HEK293 (cell line): ENCODE measurements at regions not wholly inside any gene's neighbourhood (a gene's known extent, or its start where the extent isn't known, plus 50 kb on each side); places are given as distances from the start of the nearest gene placed in this dataset.
A peak's percentile ranks its signal among the peaks of the same experiment; 100 is the strongest.

Source experiments
- ATF2 ChIP-seq: fragments of 450-650 bp; formaldehyde crosslinking; IDR thresholded peaks from 2 replicates; pipeline ENCODE4 v1.5.1; 2016; ENCODE audit warnings: missing biosample characterization, missing genetic modification characterization, low read depth
- IKZF3 ChIP-seq: fragments of 450-650 bp; IDR thresholded peaks from 2 replicates; pipeline ENCODE4 v1.5.0; 2018; ENCODE audit warnings: missing biosample characterization, mild to moderate bottlenecking, missing genetic modification characterization, moderate library complexity
- KLF7 ChIP-seq: fragments of 450-650 bp; formaldehyde crosslinking; IDR thresholded peaks from 2 replicates; pipeline ENCODE4 v1.5.1; 2016; ENCODE audit warnings: missing biosample characterization, missing genetic modification characterization, borderline replicate concordance
- MYNN ChIP-seq: fragments of 450-650 bp; formaldehyde crosslinking; IDR thresholded peaks from 2 replicates; pipeline ENCODE4 v1.5.1; 2016; ENCODE audit warnings: missing biosample characterization, missing genetic modification characterization, borderline replicate concordance
- RBAK ChIP-seq: fragments of 450-650 bp; formaldehyde crosslinking; IDR thresholded peaks from 2 replicates; pipeline ENCODE4 v1.5.1; 2016; ENCODE audit warnings: missing biosample characterization, missing genetic modification characterization
- SCRT1 ChIP-seq: fragments of 450-650 bp; formaldehyde crosslinking; IDR thresholded peaks from 2 replicates; pipeline ENCODE4 v1.5.1; 2016; ENCODE audit warnings: missing biosample characterization, missing genetic modification characterization, borderline replicate concordance
- TSHZ1 ChIP-seq: fragments of 450-650 bp; formaldehyde crosslinking; IDR thresholded peaks from 2 replicates; pipeline ENCODE4 v1.5.1; 2016; ENCODE audit warnings: missing biosample characterization, missing genetic modification characterization, borderline replicate concordance
- YY1 ChIP-seq: fragments of 450-650 bp; formaldehyde crosslinking; IDR thresholded peaks from 2 replicates; pipeline ENCODE4 v1.5.1; 2018; ENCODE audit warnings: missing biosample characterization, missing genetic modification characterization
- ZBTB17 ChIP-seq: fragments of 450-650 bp; formaldehyde crosslinking; IDR thresholded peaks from 2 replicates; pipeline ENCODE4 v1.5.1; 2016; ENCODE audit warnings: missing biosample characterization, missing genetic modification characterization
- ZBTB7A ChIP-seq: fragments of 450-650 bp; formaldehyde crosslinking; IDR thresholded peaks from 2 replicates; pipeline ENCODE4 v1.5.1; 2016; ENCODE audit warnings: low read depth, missing biosample characterization, missing genetic modification characterization
- ZNF488 ChIP-seq: fragments of 450-650 bp; formaldehyde crosslinking; IDR thresholded peaks from 2 replicates; pipeline ENCODE4 v1.5.1; 2016; ENCODE audit warnings: missing biosample characterization, missing genetic modification characterization
- ZNF518A ChIP-seq: fragments of 450-650 bp; formaldehyde crosslinking; conservative IDR thresholded peaks from 2 replicates; pipeline ENCODE4 v1.5.1; 2016; ENCODE audit warnings: low read depth, missing biosample characterization, missing genetic modification characterization
- ZNF555 ChIP-seq: fragments of 450-650 bp; formaldehyde crosslinking; conservative IDR thresholded peaks from 2 replicates; pipeline ENCODE4 v1.5.1; 2017; ENCODE audit warnings: missing biosample characterization, mild to moderate bottlenecking, missing genetic modification characterization, inconsistent platforms
- ZNF558 ChIP-seq: fragments of 450-650 bp; formaldehyde crosslinking; IDR thresholded peaks from 2 replicates; pipeline ENCODE4 v1.5.1; 2016; ENCODE audit warnings: missing biosample characterization, missing genetic modification characterization
- ZNF561 ChIP-seq: fragments of 450-650 bp; IDR thresholded peaks from 2 replicates; pipeline ENCODE4 v1.5.1; 2018; ENCODE audit warnings: missing biosample characterization, missing genetic modification characterization, borderline replicate concordance
- ZNF639 ChIP-seq: fragments of 450-650 bp; formaldehyde crosslinking; IDR thresholded peaks from 2 replicates; pipeline ENCODE4 v1.5.1; 2016; ENCODE audit warnings: missing biosample characterization, missing genetic modification characterization
- ZNF660 ChIP-seq: fragments of 450-650 bp; IDR thresholded peaks from 2 replicates; pipeline ENCODE4 v1.5.1; 2018; ENCODE audit warnings: missing biosample characterization, mild to moderate bottlenecking, missing genetic modification characterization
- ZNF664 ChIP-seq: fragments of 450-650 bp; formaldehyde crosslinking; IDR thresholded peaks from 2 replicates; pipeline ENCODE4 v1.5.1; 2016; ENCODE audit warnings: missing biosample characterization, missing genetic modification characterization
- ZNF670 ChIP-seq: fragments of 450-650 bp; formaldehyde crosslinking; IDR thresholded peaks from 2 replicates; pipeline ENCODE4 v1.5.1; 2016; ENCODE audit warnings: missing biosample characterization, missing genetic modification characterization, low read depth
- ZNF677 ChIP-seq: fragments of 450-650 bp; IDR thresholded peaks from 2 replicates; pipeline ENCODE4 v1.5.0; 2018; ENCODE audit warnings: missing biosample characterization, mild to moderate bottlenecking, missing genetic modification characterization, moderate library complexity
- ZSCAN4 ChIP-seq: fragments of 450-650 bp; formaldehyde crosslinking; IDR thresholded peaks from 2 replicates; pipeline ENCODE4 v1.5.1; 2017; ENCODE audit warnings: missing biosample characterization, missing genetic modification characterization

- TF ChIP-seq ATF2 (tag by site-specific recombination) = 0 out of 2 replicates have a peak, but pooled peaks have one; percentile 14
- no peak; the same call in 1 of the 2 replicates for TF ChIP-seq ZNF561 (tag by site-specific recombination)
- TF ChIP-seq ZNF639 = no peak
- TF ChIP-seq ZNF488 (tag by site-specific recombination) = no peak
- no peak for TF ChIP-seq ZNF518A (tag by site-specific recombination)
- peak; percentile 47; the same call in 1 of the 2 replicates for TF ChIP-seq MYNN (tag by site-specific recombination)
- peak; percentile 62 for TF ChIP-seq ZBTB17 (tag by site-specific recombination)
- TF ChIP-seq KLF7 (tag by site-specific recombination) = no peak
- no peak for TF ChIP-seq RBAK
- TF ChIP-seq IKZF3 (tag by site-specific recombination) = peak; percentile 61
- TF ChIP-seq SCRT1 (tag by site-specific recombination) = no peak
- no peak for TF ChIP-seq ZNF555 (tag by site-specific recombination)
- TF ChIP-seq ZSCAN4 (tag by site-specific recombination) = no peak
- TF ChIP-seq ZNF664 = no peak
- no peak for TF ChIP-seq ZBTB7A
- no peak for TF ChIP-seq YY1 (tag by site-specific recombination)
- TF ChIP-seq ZNF677 (tag by site-specific recombination) = no peak
- TF ChIP-seq ZNF558 (tag by site-specific recombination) = 0 out of 2 replicates have a peak, but pooled peaks have one; percentile 11
- TF ChIP-seq ZNF670 (tag by site-specific recombination) = no peak
- TF ChIP-seq TSHZ1 (tag by site-specific recombination) = peak; percentile 16; the same call in 1 of the 2 replicates
- peak; percentile 61; the same call in 1 of the 2 replicates for TF ChIP-seq ZNF660 (tag by site-specific recombination)
Measured at GRCh38 chr6:56370561-56371211, 123.3 kb upstream of the COL21A1 start (continued).
